ENCODE measurements at regions not wholly inside any gene's neighbourhood (a gene's known extent, or its start where the extent isn't known, plus 50 kb on each side); places are given as distances from the start of the nearest gene placed in this dataset.
"Not testable (repeated sequence)": the region's sequence is repeated elsewhere in the genome, so short reads cannot be mapped to it uniquely, and the experiment has no call there.

DNA sequence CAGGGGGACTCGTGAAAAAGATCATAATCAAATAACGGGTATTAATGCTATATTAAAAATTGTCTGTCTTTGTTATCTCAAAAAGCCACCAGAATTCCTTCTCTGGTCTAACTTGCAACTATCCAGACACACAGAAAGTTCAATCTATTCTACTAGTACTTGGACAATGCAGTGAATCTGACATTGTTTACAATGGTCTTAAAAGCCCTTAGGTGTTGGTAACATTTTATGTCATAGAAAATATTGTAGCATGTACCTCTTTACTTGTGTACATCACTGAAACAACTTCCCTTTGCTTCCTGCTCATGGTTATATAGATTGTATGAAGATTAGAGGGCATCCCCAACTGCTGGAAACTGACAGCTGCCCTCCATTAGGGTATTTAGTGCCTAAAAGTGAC is 71.1 kb upstream of the PPP3CA start:
- DNase-seq (ENCODE audit: low read depth in 2 of 2), result no peak

GRCh38 chr4:101418055-101418454 is 70.7 kb upstream of the PPP3CA start:
- DNase-seq (ENCODE audit: low read depth in 2 of 2), result peak; percentile 12 to 26

DNA sequence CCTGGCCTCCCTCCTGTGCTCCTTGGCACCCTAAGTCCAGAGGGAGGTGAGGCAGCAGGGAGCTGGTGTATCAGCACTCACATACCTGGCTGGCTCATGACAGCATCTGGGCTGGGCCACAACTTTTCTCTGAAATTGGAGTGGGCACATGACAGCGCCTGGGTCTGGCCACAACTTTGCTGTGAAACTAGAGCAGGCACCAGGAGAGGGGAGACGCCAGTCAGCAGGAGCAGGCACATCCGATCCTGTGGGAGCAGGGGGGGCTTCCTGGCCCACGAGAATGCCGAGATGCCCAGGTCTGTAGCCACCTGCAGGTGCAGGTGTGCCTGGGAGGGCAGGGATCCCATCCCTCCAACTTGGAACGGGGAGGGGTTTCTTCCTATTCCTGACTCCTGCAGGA is 69.7 kb upstream of the PPP3CA start:
- no peak for DNase-seq (ENCODE audit: low read depth in 2 of 2)

DNA sequence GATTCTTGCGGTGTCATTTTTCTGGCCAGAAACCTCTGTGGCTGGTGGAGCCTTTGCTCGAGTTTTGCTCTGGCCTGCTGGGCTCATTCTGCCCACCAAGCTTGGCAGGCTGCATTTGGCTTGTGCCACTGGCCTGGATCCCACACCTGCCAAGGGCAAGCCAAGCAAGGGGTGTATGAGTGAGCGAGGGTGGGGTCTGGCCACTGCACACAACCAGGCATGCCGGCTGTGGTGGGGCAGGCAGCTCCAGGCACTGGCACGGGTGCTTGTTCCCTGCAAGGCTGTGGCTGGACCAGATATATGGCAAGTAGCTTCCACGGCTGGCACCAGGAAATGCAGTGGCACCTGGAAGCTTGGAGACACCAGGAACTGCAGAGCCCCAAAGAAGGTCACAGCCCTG is 68.6 kb upstream of the PPP3CA start:
- DNase-seq (ENCODE audit: low read depth in 2 of 2), result no peak

- no peak for DNase-seq (ENCODE audit: low read depth in 2 of 2)
Measured at GRCh38 chr4:101414496-101414895, 67.2 kb upstream of the PPP3CA start.

DNA sequence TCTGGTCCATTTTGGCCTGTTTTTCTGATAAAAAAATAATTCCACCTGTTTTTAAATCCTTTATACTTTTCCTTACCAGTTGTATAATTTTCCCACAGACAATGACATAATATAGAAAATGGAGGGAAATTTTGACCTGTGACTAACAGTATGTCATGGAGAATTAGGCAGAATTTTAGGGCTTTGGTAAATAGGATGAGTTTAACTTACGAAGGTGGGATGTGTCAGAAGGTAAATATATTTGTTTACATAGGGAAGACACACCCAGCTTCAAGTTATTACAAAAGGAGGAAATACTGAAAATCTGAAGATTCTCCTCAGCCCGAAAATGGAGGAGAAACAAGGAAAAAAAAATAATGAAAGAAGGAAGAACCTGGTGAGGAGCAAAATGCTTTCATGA is 64.6 kb upstream of the PPP3CA start:
- DNase-seq (ENCODE audit: low read depth in 2 of 2), result no peak

- not testable (repeated sequence) for DNase-seq (ENCODE audit: low read depth in 2 of 2)
Measured at GRCh38 chr4:101411281-101411910, 64.1 kb upstream of the PPP3CA start.

GRCh38 chr4:101400096-101400495 is 52.8 kb upstream of the PPP3CA start:
- DNase-seq (ENCODE audit: low read depth in 2 of 2), result peak in 1 of 2 donors; percentile 11

DNA sequence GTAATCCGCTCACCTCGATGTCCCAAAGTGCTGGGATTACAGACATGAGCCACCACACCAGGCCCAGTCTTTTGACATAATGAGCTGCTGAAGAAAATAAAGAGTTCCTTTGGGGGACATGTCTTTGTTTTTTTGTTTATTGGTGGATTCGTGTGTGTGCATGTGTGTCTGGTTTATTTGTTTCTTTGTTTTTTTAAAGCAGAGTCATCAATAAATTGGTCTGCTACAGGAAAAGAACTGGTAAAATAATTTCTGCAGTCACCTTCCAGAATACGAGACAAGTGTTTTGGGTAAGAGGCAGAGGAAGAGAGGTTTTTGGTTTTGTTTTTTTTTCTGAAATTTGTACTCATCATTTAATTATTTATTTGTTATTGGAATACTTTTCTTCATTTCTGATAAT is 51.5 kb upstream of the PPP3CA start:
- DNase-seq (ENCODE audit: low read depth in 2 of 2), result no peak

Measured in stimulated activated CD4-positive, alpha-beta T cell treated with anti-CD3 and anti-CD28 coated beads, Interleukin-4, amount 100 ng/mL, for 48 hours (primary cell).